ENCODE measurements at regions not wholly inside any gene's neighbourhood (a gene's known extent, or its start where the extent isn't known, plus 50 kb on each side); places are given as distances from the start of the nearest gene placed in this dataset.

DNA sequence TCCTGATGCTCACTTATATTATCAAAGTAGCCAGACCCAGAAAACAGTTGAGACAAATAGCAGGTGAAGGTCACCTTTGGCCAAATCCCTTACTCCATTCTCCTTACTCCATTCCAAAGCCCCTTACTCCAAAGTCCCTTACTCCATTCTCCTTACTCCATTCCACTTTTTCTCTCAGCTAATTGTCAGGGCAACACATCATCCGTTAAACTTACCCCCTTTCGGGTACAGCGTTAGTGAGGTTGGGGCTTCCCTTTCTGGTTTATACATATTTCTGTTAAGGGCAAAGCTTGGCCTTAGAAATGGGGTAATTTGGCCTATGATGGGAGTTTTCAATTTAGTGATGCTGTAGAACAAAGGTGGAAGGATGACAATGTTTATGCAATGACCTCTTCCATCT is 111.8 kb upstream of the CCND2 start:
- TF ChIP-seq CTCF (conservative IDR thresholded peaks at IDR 0.05; ENCODE audit: low read depth, low read length) (no peak), POLR2A (IDR thresholded peaks at IDR 0.05; ENCODE audit: low read depth, low read length) (no peak), MAFK (IDR thresholded peaks at IDR 0.05; ENCODE audit: low read depth, low read length) (no peak), RCOR1 (IDR thresholded peaks at IDR 0.05; ENCODE audit: insufficient replicate concordance, low read length) (no peak), FOS (IDR thresholded peaks at IDR 0.05; ENCODE audit: low read depth, low read length) (no peak), RFX5 (IDR thresholded peaks at IDR 0.05; ENCODE audit: low read depth, low read length) (no peak)
- TF ChIP-seq, protein P1, sequence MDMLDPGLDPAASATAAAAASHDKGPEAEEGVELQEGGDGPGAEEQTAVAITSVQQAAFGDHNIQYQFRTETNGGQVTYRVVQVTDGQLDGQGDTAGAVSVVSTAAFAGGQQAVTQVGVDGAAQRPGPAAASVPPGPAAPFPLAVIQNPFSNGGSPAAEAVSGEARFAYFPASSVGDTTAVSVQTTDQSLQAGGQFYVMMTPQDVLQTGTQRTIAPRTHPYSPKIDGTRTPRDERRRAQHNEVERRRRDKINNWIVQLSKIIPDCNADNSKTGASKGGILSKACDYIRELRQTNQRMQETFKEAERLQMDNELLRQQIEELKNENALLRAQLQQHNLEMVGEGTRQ (IDR thresholded peaks at IDR 0.05; ENCODE audit: low read depth, low read length), result no peak

Data from IMR-90 (cell line).